CMK (cell line): ENCODE measurements at regions not wholly inside any gene's neighbourhood (a gene's known extent, or its start where the extent isn't known, plus 50 kb on each side); places are given as distances from the start of the nearest gene placed in this dataset.

Experiments used
- DNase-seq: peaks from one replicate; pipeline ENCODE4 v3.0.0-alpha.2; 2010; ENCODE audit warnings: low read depth

DNA sequence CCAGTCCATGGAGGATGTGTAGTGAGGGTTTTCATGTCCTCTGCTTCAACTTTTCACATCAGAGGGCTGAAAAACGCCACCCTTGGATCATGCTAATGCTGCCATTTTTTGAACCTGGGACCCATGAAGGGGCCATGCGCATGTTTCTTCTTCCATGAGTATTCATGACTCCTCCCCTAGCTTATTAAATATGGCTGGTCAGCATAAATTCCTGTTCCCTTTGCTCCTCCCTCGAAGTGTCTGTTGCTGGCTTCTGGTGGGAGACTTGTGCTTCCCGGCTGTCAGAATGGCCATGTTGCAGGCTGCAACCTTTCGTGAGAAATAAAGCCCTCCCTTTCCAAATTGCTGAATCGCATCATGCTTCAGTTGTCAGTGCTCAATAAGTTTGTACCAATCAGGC is 711.2 kb upstream of the KIRREL3 start:
- DNase-seq = no peak

- DNase-seq = no peak
Measured at GRCh38 chr11:127710831-127711230, 710.3 kb upstream of the KIRREL3 start.

DNA sequence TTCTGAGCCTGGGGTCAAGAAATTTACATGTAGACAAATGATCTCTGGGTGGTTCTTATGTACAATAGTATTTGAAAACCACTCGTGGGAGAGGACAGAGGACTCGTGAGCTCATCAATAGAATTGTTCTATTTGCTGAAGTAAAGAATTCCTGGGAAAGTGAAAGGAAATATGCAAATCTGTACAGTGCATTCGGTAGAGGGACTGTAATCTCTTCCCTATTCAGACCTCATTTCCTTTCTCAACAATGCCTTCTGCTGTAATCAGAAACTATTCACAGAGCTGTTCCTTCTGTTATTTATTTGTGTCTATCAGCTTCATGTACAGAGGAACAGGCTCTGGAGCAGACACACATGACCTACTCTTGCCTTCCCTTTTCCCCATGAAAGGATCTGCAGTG is 709.4 kb upstream of the KIRREL3 start:
- no peak for DNase-seq

- no peak for DNase-seq
Measured at GRCh38 chr11:127693686-127694085, 693.1 kb upstream of the KIRREL3 start.

- DNase-seq = no peak
Measured at GRCh38 chr11:127683321-127683720, 682.8 kb upstream of the KIRREL3 start.

GRCh38 chr11:127679816-127680545 is 679.4 kb upstream of the KIRREL3 start:
- no peak for DNase-seq

DNA sequence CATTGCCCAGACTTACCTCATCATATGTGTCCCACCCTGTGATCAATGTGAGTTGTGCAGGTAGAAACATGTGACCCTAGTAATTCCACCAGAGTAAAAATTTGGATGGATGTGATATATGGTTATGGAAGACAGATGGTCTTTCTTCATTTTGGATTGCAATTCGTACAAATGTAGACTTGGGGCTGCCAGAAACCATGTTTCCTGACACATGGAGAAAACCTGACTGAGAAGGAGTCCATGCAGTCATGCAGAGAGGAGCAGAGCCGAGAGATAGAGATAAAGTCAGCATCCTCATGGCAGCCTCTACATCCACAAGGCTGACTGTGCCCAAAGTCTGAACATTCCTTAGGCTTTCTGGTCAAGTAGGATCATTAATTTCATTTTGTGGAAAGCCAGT is 678.1 kb upstream of the KIRREL3 start:
- no peak for DNase-seq

DNA sequence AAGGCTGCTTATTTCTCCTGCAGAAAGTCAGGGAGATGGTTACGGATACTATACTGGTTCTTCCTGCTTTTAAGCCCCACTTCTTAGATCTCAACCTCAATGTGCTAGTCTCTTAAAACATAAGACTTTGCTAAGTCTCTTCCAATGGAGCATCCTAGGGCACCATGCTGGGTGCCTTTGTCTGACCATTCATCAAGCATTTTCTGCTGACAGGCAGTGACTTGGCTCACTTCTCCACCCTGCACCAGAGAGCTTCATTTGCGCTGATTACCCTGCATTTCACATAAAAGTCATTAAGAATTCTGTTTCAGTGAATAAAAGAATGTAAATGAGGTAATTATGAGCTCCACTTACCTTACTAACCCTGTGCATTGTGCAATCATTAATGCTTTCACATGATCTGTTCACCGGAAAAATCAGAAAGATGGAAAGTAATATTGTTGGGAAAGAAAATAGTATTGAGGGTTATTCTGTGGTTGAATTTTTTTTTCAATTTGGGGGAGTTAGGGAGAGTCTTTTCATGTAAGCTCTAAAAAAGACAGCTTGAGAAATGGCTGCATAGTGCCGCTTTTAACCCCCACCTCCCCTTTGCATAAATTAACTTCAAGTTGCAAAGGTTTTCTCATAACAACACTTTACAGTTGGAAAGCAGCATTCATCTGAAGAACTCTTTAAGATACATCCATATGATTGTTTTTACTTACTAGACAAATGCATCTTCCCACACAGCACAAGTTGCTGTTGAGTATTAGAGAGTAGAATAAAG is 677.3 kb upstream of the KIRREL3 start:
- DNase-seq = no peak

DNA sequence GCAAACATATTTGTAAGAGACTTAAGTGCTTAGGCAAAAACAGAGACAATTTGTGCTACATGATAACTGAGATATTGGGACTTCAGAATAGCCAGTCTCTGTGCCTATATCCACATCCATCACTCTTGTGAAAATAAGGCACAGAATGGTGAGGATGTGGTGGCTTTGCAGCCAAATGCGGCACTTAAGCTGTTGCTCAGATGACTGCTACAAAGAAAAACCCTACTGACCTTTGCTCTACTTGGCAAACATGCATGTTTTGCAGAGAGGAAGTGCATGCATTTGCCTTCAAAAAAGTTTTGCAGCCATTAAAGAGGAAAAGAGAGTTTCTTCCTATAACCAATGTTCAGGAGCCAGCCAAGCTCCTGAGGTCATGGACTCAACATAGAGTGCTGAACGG is 675.0 kb upstream of the KIRREL3 start:
- DNase-seq = no peak

DNA sequence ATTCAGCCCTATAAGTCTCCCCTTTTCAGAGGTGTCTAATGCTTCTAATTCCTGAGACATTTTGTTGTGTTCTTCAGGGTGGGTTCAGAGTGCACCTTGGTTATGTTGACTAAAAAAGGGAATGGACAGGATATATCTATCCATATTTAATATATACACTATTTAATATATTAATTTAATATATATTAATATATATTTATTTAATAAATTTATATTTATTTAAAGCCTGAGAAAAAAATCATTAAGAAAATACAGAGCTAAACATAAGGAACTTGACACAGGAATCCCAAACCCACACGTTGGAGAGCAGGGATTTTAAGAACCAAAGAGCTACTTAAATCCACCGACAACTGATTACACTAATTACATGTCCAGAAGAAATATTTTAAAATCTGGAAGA is 674.2 kb upstream of the KIRREL3 start:
- DNase-seq = no peak

DNA sequence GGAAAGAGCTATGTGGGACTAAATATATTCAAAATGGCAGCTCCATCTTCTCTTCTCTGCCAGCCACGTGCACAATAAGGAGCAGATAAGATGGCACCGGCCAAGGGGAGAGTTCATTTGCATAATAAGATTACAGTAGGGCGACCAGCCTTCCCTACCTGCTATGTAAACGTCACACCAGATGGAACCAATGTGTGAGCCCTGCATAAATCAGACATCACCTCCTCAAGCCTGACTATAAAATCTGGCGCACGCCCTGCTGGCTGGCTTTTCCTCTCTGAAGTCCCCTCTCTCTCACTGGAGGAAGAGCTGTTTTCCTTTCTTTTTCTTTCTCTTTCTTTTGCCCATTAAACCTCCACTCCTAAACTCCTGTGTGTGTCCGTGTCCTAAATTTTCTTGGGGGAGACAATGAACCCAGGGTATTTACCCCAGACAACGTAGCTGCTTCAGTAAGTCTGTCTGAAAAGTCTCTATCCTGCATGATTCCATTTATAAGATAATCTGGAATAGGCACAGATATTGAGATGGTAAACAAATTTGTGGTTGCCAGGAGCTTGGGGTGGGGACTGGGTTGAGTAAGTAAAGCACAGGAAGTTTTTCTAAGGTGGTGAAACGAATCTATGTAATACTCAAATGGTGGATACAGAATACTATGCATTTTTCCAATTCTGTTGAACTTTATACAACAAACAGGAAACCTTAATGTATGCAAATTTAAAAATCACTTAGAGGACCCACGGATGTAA is 670.0 kb upstream of the KIRREL3 start:
- no peak for DNase-seq

- no peak for DNase-seq
Measured at GRCh38 chr11:127656116-127656836, 655.7 kb upstream of the KIRREL3 start.

DNA sequence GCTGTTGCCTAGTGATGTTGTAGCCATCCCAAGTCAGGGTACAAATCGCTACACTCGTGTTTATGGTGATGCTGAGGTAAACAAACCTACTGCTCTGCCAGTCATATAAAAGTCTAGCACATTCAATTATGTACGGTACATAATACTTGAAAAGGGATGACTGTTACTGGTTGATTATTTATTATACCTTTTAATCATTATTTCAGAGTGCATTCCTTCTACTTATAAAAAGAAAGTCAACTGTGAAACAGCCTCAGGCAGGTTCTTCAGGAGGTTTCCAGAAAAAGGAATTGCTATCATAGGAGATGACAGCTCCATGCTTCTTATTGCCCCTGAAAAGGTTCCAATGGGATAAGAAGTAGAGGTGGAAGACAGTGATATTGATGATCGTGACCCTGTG is 652.5 kb upstream of the KIRREL3 start:
- DNase-seq = no peak

DNA sequence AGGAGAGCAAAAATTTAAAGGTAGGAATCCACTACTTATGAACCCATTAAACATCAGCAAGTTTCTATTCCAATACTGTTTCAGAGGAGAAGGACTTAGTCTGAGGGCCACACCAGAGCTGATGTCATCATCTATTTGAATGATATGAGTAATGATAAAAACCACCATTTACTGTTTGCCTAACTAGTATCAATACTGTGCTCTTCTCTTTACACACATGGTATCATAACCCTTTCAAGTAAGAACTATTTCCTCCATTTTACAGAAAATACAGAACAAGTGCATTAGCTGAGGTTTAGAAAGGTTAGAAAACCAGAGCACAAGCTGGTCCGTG is 651.3 kb upstream of the KIRREL3 start:
- DNase-seq = no peak

DNA sequence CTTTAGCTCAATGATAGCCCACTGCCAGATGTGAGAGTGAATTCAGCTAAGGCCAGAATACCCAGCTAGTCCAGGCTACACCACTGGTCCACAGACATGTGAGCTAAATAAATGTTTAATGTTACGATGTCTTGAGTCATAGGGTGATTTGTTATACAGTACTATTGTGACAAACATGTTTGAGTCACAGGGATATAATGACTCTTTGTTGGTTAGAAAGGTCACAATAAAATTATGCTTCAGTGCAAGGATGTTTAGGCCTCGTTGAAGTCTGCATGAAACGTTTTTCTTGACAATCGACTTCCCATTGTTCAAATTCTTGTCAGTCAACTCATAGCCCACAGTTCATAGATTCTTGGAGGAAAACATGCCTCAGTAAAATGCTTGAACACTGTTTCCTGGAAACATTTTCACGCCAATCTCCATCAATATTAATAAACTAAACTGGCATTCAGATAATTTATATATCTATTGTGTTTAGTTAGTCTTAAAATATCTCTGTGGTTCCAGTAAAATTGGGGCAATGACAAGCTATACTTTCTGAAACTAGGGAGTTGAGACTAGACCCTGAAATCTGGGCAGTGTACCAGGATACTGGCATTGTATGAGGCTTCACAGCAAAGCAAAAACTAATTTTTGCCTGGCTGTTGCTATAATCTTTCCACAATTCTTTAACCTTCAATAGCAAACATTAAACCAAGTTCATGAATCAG is 650.8 kb upstream of the KIRREL3 start:
- DNase-seq = no peak

DNA sequence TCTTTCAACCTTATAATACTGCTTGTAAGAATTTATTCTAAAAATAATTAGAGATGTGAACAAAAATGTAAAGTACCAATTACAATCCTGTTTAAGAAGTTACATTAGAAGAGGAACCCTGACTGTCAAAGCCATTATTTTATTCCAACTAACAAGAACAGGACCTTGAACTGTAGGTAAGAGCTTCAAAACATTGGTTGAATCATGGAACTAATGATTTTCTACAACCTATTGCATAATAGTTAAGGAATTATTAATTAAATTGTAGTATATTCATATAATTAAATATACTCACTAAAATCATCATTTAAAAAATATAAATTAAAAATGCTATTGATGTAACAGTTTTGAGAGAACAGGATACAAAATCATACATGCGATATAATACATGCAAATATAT is 649.4 kb upstream of the KIRREL3 start:
- no peak for DNase-seq

GRCh38 chr11:127649071-127649470 is 648.5 kb upstream of the KIRREL3 start:
- DNase-seq = no peak

DNA sequence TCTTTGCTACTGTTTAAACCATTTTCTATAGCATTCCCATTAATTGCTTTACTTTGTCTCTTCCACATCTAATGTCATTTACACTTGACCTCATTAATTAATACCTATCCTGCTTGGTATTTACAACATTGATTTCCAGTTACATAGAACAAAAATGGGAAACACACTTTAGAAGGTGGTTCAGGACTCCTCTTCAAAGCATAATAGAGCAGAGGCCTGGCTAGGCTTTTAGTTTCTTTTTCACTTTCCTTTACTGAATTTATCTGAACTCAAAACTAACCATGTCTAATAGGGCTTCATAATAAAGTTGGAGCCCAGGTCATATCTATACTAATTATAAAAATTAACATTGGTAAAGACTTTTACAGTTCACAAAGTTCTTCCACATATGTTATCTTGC is 648.0 kb upstream of the KIRREL3 start:
- no peak for DNase-seq

DNA sequence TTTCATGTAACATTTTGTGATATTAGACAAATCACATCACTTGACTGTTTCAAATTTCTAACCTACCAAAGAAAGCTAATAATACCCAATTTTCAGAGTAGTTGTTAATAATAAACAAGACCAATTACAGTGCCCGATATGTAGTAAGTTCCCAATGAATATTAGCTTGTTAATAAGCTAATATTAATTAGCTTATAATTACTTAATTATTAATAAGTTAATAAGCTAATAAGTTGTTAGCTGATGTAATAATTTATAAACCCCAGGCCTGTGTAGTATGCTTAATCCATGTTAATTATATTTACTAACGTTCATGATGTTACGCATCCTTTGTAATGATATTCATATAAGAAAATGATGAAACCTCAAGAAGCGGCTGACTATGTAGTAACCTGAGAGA is 643.8 kb upstream of the KIRREL3 start:
- no peak for DNase-seq

- no peak for DNase-seq
Measured at GRCh38 chr11:127643268-127644058, 642.9 kb upstream of the KIRREL3 start.
